Activated CD4-positive, alpha-beta T cell treated with anti-CD3 and anti-CD28 coated beads, Interleukin-2, amount 10 ng/mL, durations not matched to agents 24 days and 14 days (primary cell): ENCODE measurements at regions not wholly inside any gene's neighbourhood (a gene's known extent, or its start where the extent isn't known, plus 50 kb on each side); places are given as distances from the start of the nearest gene placed in this dataset.
"Not testable (repeated sequence)": the region's sequence is repeated elsewhere in the genome, so short reads cannot be mapped to it uniquely, and the experiment has no call there.

Source experiments
- DNase-seq: peaks from one replicate; pipeline ENCODE4 v3.0.0; 2022
- H3K27ac Mint-ChIP-seq: one replicate; pipeline ENCODE4 v1.8.0; 2022; ENCODE audit warnings: mild to moderate bottlenecking, mixed read lengths
- H3K27me3 Mint-ChIP-seq: one replicate; pipeline ENCODE4 v1.8.0; 2022; ENCODE audit warnings: mixed read lengths
- H3K36me3 Mint-ChIP-seq: one replicate; pipeline ENCODE4 v1.8.0; 2022; ENCODE audit warnings: low read depth, mild to moderate bottlenecking, mixed read lengths
- H3K4me1 Mint-ChIP-seq: one replicate; pipeline ENCODE4 v1.8.0; 2021; ENCODE audit warnings: mixed read lengths
- H3K4me3 Mint-ChIP-seq: one replicate; pipeline ENCODE4 v1.8.0; 2022; ENCODE audit warnings: mild to moderate bottlenecking, moderate library complexity, mixed read lengths
- H3K9me3 Mint-ChIP-seq: one replicate; pipeline ENCODE4 v1.8.0; 2021; ENCODE audit warnings: mixed read lengths
- intact Hi-C: fragments of 100-400 bp; cut with micrococcal nuclease; formaldehyde crosslinking; loops from one replicate; pipeline ENCODE4 v1.15.1; 2023

DNA sequence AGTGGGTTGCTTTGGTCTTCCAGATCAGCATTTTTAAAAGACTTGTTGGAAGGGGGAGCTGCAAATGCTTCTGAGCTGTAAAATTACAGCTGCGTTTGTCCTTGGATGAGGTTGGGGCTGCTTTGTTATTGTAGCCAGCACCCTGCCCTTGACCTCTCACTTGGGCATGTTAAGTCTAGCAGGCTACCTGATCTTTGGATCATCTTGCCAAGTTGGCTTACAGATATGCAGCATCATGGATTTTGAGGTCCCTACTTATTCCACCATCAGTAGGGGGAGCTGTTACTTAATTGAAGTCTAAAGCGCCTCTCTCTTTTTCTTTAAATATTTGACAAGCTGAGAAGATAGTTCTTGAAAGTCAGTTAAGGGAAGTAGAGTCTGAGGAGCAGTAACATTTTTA lies 793.0 kb downstream of the MCTP2 start:
- Mint-ChIP-seq H3K27me3 (no peaks in the 10 kb centered on the region), H3K4me3 (no peak overlapping the region), H3K27ac (no peak overlapping the region), H3K4me1 (no peaks in the 10 kb centered on the region), H3K9me3 (no peaks in the 10 kb centered on the region), H3K36me3 (no peaks in the 10 kb centered on the region)
- DNase-seq = no peak
- intact Hi-C loops = no loop called here

- intact Hi-C loops = no loop called here
- Mint-ChIP-seq H3K27ac (no peak overlapping the region), H3K9me3 (no peaks in the 10 kb centered on the region), H3K4me1 (no peaks in the 10 kb centered on the region), H3K36me3 (no peaks in the 10 kb centered on the region), H3K27me3 (no peaks in the 10 kb centered on the region), H3K4me3 (no peak overlapping the region)
- DNase-seq = peak; percentile 70
Measured at GRCh38 chr15:95025924-95026728, 794.8 kb downstream of the MCTP2 start.

- Mint-ChIP-seq H3K4me1 (no peaks in the 10 kb centered on the region), H3K9me3 (no peaks in the 10 kb centered on the region), H3K27ac (no peak overlapping the region), H3K27me3 (no peaks in the 10 kb centered on the region), H3K36me3 (no peaks in the 10 kb centered on the region), H3K4me3 (no peak overlapping the region)
- intact Hi-C loops = no loop called here
- no peak for DNase-seq
Measured at GRCh38 chr15:95027981-95028380, 796.6 kb downstream of the MCTP2 start.

DNA sequence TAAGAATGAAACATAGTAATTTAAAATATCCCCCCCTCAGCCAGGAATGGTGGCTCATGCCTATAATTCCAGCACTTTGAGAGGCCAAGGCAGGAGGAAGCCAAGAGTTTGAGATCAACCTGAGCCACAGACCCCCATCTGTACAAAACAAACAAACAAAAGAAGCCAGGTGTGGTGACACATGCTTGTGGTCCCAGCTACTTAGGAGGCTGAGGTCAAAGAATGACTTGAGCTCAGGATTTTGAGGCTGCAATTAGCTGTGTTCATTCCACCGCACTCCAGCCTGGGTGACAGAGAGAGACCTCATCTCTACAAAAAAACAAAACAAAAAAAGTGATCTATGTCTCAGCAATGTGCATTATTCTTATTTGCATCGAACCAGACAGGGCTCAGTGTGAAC lies 800.8 kb downstream of the MCTP2 start:
- H3K4me3 Mint-ChIP-seq = no peak overlapping the region
- H3K36me3 Mint-ChIP-seq = no peaks in the 10 kb centered on the region
- no peaks in the 10 kb centered on the region for H3K4me1 Mint-ChIP-seq
- no peaks in the 10 kb centered on the region for H3K9me3 Mint-ChIP-seq
- H3K27me3 Mint-ChIP-seq = no peaks in the 10 kb centered on the region
- H3K27ac Mint-ChIP-seq = no peak overlapping the region
- DNase-seq = no peak
- intact Hi-C loops = no loop called here

DNA sequence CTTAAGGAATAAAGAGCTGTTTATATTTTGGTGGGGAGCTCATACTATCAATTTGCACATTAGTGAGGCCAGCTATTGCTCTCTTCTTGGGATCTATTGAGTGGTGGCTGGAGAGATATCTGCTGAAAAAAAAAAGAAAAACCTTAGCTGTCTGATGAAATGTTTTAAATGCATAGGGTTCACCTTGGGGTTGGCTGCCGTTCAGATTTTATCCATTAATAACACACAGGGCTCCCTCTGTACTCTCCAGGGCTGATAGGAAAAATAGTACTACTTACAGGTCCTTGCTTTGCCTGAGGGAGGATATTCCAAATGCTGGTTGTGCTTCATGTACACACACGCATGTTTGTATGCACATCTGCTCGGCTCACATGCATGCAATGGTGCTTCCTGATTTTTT lies 803.7 kb downstream of the MCTP2 start:
- no peaks in the 10 kb centered on the region for H3K36me3 Mint-ChIP-seq
- intact Hi-C loops = no loop called here
- H3K9me3 Mint-ChIP-seq = no peaks in the 10 kb centered on the region
- DNase-seq = no peak
- H3K27me3 Mint-ChIP-seq = no peaks in the 10 kb centered on the region
- H3K4me3 Mint-ChIP-seq = no peak overlapping the region
- no peak overlapping the region for H3K27ac Mint-ChIP-seq
- H3K4me1 Mint-ChIP-seq = no peaks in the 10 kb centered on the region

DNA sequence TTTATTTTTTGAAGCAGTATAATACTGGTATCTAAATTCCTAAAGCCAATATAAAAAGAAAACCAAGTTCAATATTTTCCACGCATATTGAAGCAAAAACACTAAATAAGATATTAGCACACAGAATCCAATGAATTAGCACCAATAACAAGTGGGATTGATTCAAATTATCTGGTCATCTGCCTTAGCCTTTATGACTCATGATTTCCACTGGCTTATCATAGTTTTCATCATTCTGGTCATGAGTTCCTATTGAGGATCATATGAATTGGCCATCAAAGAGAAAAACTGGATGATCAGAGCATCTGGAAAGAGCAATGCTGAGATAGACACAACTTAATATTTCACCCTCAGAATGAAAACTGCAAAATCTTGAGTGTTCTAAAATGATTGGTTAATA lies 809.9 kb downstream of the MCTP2 start:
- no peaks in the 10 kb centered on the region for H3K36me3 Mint-ChIP-seq
- no peaks in the 10 kb centered on the region for H3K4me1 Mint-ChIP-seq
- intact Hi-C loops = no loop called here
- H3K9me3 Mint-ChIP-seq = peaks cover 3% of the 10 kb centered on the region
- no peak overlapping the region for H3K27ac Mint-ChIP-seq
- no peak for DNase-seq
- H3K27me3 Mint-ChIP-seq = no peaks in the 10 kb centered on the region
- no peak overlapping the region for H3K4me3 Mint-ChIP-seq

DNA sequence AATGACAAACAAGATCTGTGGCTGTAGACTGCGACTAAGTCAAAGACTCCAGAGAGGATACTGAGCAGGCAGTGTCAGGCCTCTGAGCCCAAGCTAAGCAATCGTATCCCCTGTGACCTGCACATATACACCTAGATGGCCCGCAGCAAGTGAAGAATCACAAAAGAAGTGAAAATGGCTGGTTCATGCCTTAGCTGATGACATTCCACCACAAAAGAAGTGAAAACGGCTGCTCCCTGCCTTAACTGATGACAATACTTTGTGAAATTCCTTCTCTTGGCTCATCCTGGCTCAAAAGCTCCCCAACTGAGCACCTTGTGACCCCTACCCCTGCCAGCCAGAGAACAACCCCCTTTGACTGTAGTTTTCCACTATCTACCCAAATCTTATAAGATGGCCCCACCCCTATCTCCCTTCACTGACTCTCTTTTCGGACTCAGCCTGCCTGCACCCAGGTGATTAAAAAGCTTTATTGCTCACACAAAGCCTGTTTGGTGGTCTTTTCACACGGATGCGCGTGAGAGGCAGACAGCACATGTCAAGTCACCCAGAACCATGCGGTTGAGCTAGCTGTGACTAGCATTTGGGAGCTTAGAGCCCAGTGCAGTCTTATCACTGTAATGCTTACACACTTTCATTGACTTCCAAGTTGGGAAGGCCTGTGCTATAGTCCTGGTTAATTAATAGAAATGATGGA lies 812.0 kb downstream of the MCTP2 start:
- H3K27me3 Mint-ChIP-seq, H3K36me3 Mint-ChIP-seq, H3K27ac Mint-ChIP-seq, H3K4me3 Mint-ChIP-seq, DNase-seq, intact Hi-C loops, H3K9me3 Mint-ChIP-seq, H3K4me1 Mint-ChIP-seq: not testable (repeated sequence)

DNA sequence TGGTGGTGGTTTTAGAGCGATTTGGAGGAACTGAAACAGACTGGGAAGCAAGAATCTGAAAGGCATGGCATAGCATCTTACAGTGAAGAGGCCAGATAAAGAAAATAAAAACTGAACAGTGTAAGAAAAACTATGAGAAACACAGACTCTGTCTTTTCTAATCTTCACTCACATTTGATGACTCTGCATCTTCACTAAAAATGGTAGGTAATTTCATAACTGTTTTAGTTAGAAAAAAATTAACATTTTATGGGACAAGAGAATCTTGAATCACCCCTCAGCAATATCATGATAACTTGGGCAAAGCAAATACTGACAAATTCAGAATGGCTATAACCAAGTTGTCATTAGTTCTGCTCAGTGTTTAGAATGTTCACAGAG lies 812.6 kb downstream of the MCTP2 start:
- Mint-ChIP-seq H3K27ac (no peak overlapping the region), H3K27me3 (no peaks in the 10 kb centered on the region), H3K36me3 (no peaks in the 10 kb centered on the region), H3K4me3 (no peak overlapping the region), H3K9me3 (peaks cover 8% of the 10 kb centered on the region), H3K4me1 (no peaks in the 10 kb centered on the region)
- no peak for DNase-seq
- intact Hi-C loops = no loop called here

DNA sequence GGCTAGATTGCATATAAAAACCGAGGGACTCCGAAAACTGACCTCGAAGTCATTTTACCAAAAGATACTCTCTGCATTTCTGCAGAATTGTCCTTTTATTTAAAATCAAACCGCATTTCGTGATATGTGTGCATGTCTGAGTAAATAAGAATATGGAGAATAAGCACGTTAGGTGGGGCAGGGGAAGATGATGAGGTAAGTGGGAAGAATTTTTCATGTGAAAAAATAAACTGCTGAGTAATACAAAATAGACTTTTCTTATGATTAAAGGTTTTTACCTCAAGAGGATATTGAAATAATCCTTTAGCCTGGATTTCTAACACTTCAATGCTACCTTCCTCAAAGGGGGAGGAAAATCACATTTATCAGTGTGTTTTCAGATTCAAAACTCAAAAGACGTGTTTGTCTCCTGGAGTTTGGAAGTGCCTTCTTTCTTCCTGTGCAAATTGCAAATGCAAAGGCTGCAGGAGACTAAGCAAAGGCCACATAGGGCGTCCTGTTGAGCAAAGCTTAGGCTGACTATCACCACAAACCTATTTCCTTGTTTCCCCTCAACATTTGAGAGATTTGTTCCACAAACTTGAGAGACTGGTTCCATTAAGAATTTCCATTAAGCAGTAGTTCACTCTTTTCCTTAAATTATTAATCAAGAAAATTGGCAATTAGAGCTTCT lies 813.5 kb downstream of the MCTP2 start:
- intact Hi-C loops = no loop called here
- no peaks in the 10 kb centered on the region for H3K27me3 Mint-ChIP-seq
- no peaks in the 10 kb centered on the region for H3K36me3 Mint-ChIP-seq
- no peak overlapping the region for H3K27ac Mint-ChIP-seq
- H3K4me3 Mint-ChIP-seq = no peak overlapping the region
- H3K4me1 Mint-ChIP-seq = no peaks in the 10 kb centered on the region
- DNase-seq = no peak
- peaks cover 8% of the 10 kb centered on the region for H3K9me3 Mint-ChIP-seq

- no peak overlapping the region for H3K27ac Mint-ChIP-seq
- H3K36me3 Mint-ChIP-seq = no peaks in the 10 kb centered on the region
- intact Hi-C loops = no loop called here
- H3K4me1 Mint-ChIP-seq = no peaks in the 10 kb centered on the region
- H3K27me3 Mint-ChIP-seq = no peaks in the 10 kb centered on the region
- H3K9me3 Mint-ChIP-seq = peaks cover 8% of the 10 kb centered on the region
- no peak overlapping the region for H3K4me3 Mint-ChIP-seq
- no peak for DNase-seq
Measured at GRCh38 chr15:95051861-95052260, 820.5 kb downstream of the MCTP2 start.

GRCh38 chr15:95059346-95059905 lies 828.1 kb downstream of the MCTP2 start:
- no peak for DNase-seq
- Mint-ChIP-seq H3K9me3 (peaks cover 9% of the 10 kb centered on the region), H3K27me3 (no peaks in the 10 kb centered on the region), H3K36me3 (no peaks in the 10 kb centered on the region), H3K27ac (no peak overlapping the region), H3K4me3 (no peak overlapping the region), H3K4me1 (no peaks in the 10 kb centered on the region)
- intact Hi-C loops = no loop called here

GRCh38 chr15:95068701-95069521 lies 837.5 kb downstream of the MCTP2 start:
- H3K4me3 Mint-ChIP-seq = no peak overlapping the region
- no peak overlapping the region for H3K27ac Mint-ChIP-seq
- no peaks in the 10 kb centered on the region for H3K36me3 Mint-ChIP-seq
- no peaks in the 10 kb centered on the region for H3K27me3 Mint-ChIP-seq
- intact Hi-C loops = no loop called here
- H3K9me3 Mint-ChIP-seq = no peaks in the 10 kb centered on the region
- no peak for DNase-seq
- H3K4me1 Mint-ChIP-seq = no peaks in the 10 kb centered on the region

- Mint-ChIP-seq H3K36me3 (no peaks in the 10 kb centered on the region), H3K27ac (no peak overlapping the region), H3K27me3 (no peaks in the 10 kb centered on the region), H3K4me1 (no peaks in the 10 kb centered on the region), H3K4me3 (no peak overlapping the region), H3K9me3 (peaks cover 3% of the 10 kb centered on the region)
- DNase-seq = no peak
- intact Hi-C loops = no loop called here
Measured at GRCh38 chr15:95075792-95076677, 844.7 kb downstream of the MCTP2 start.
